Upper lobe of left lung (tissue), 6 donors: ENCODE measurements at regions not wholly inside any gene's neighbourhood (a gene's known extent, or its start where the extent isn't known, plus 50 kb on each side); places are given as distances from the start of the nearest gene placed in this dataset.

Experiments
- ATAC-seq, 2 donors: fragments of 200-7000 bp; cut with Tn5 transposase; one replicate each; pipeline ENCODE4 v1.9.1; 2022; ENCODE audit warnings: mild to moderate bottlenecking in 2 of 2, moderate library complexity in 2 of 2; ENCODE audit not compliant: low FRiP score in 2 of 2
- DNase-seq, 2 donors: peaks; one replicate each; pipeline ENCODE4 v3.0.0-alpha.2; 2019 to 2020
- H3K27ac ChIP-seq, 4 donors: fragments of 200-600 bp; sonication (generic); one replicate each; pipeline ENCODE4 v1.5.1; 2016 to 2019
- H3K27me3 ChIP-seq, 4 donors: fragments of 200-600 bp; sonication (generic); one replicate each; pipeline ENCODE4 v1.5.1; 2017 to 2019
- H3K36me3 ChIP-seq, 4 donors: fragments of 200-600 bp; sonication (generic); one replicate each; pipeline ENCODE4 v1.5.1; 2016 to 2019
- H3K4me1 ChIP-seq, 4 donors: fragments of 200-600 bp; sonication (generic); one replicate each; pipeline ENCODE4 v1.5.1; 2018 to 2019
- H3K4me3 ChIP-seq, 4 donors: fragments of 200-600 bp; sonication (generic); one replicate each; pipeline ENCODE4 v1.5.1; 2017 to 2019; ENCODE audit warnings: mild to moderate bottlenecking in 2 of 4, moderate library complexity in 1 of 4
- H3K9me3 ChIP-seq, 4 donors: fragments of 200-600 bp; sonication (generic); one replicate each; pipeline ENCODE4 v1.5.1; 2018 to 2019
- EP300 ChIP-seq, 4 donors: sonication (generic); formaldehyde crosslinking; IDR thresholded peaks; one replicate each; pipeline ENCODE4 v1.5.1; 2017; ENCODE audit warnings: antibody characterized with exemption in 4 of 4, control low read depth in 2 of 4
- POLR2A ChIP-seq, 4 donors: fragments of 450-650 bp; IDR thresholded peaks; one replicate each; pipeline ENCODE4 v1.5.1; 2016 to 2017; ENCODE audit warnings: antibody characterized with exemption in 4 of 4, mild to moderate bottlenecking in 2 of 4
- POLR2AphosphoS5 ChIP-seq, 2 donors: sonication (generic); formaldehyde crosslinking; IDR thresholded peaks; one replicate each; pipeline ENCODE4 v1.5.1; 2017; ENCODE audit warnings: antibody characterized with exemption in 2 of 2
- WGBS, 2 donors: methylation state at CpG; one replicate each; pipeline ENCODE4 v1.1.5; 2017 to 2018; 5-methylcytosine and 5-hydroxymethylcytosine counted together
- TF ChIP-seq, protein P1 (sequence below), 6 experiments: fragments of 450-650 bp in 4 of 6; fragments of 200-600 bp in 2 of 6; sonication (generic) in 2 of 6; IDR thresholded peaks; one replicate each; pipeline ENCODE4 v1.5.1; 2016 to 2019; ENCODE audit warnings: antibody characterized with exemption in 6 of 6
- donor health status: DM: no; HTN: no; CAD: no; lungs with moderate emphysema.
- donor health status: DM: no; HTN: yes; CAD: no; lungs with severe emphysema.

DNA sequence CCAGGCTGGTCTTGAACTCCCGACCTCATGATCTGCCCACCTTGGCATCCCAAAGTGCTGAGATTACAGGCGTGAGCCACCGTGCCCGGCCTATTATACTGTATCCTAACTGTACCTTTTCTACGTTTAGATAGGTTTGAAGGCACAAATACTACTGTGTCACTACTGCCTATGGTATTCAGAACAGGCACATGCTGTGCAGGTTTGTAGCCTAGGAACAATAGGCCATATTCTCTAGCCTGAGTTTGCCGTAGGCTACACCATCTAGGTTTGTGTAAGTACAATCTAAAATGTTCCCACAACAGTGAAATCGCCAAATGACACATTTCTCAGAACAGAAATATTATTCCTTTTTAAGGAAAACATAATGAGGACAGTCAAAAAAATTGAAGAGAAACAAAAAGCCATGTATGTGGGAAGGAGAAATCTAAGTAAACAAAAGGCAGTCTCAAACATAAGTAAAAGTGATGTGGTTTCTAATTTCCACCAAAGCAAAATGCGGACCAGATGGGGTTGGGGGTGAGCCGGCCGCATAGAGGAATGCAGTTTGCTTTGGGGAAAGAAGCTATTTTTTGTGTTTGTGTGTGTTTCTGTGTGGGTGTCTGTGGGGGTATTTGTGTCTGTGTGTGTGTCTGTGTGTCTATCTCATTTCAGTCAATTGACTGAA, 192.6 kb upstream of the SALL4 start:
- 94 to 96% methylated on average over 10 of the region's 10 CpGs for WGBS, 2 donors
- Histone ChIP-seq H3K27me3 (no peaks in the 10 kb centered on the region), H3K36me3 (no peaks in the 10 kb centered on the region), H3K4me3 (no peak overlapping the region), H3K4me1 (no peaks in the 10 kb centered on the region), H3K9me3 (no peaks in the 10 kb centered on the region), H3K27ac (no peak overlapping the region)
- DNase-seq, result no peak
- no peak for TF ChIP-seq POLR2A (IDR thresholded peaks at IDR 0.05)
- TF ChIP-seq, protein P1, sequence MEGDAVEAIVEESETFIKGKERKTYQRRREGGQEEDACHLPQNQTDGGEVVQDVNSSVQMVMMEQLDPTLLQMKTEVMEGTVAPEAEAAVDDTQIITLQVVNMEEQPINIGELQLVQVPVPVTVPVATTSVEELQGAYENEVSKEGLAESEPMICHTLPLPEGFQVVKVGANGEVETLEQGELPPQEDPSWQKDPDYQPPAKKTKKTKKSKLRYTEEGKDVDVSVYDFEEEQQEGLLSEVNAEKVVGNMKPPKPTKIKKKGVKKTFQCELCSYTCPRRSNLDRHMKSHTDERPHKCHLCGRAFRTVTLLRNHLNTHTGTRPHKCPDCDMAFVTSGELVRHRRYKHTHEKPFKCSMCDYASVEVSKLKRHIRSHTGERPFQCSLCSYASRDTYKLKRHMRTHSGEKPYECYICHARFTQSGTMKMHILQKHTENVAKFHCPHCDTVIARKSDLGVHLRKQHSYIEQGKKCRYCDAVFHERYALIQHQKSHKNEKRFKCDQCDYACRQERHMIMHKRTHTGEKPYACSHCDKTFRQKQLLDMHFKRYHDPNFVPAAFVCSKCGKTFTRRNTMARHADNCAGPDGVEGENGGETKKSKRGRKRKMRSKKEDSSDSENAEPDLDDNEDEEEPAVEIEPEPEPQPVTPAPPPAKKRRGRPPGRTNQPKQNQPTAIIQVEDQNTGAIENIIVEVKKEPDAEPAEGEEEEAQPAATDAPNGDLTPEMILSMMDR (IDR thresholded peaks at IDR 0.05), result no peak
- no peak for TF ChIP-seq EP300 (IDR thresholded peaks at IDR 0.05)
- TF ChIP-seq POLR2AphosphoS5 (IDR thresholded peaks at IDR 0.05), result no peak
- ATAC-seq, result no peak

DNA sequence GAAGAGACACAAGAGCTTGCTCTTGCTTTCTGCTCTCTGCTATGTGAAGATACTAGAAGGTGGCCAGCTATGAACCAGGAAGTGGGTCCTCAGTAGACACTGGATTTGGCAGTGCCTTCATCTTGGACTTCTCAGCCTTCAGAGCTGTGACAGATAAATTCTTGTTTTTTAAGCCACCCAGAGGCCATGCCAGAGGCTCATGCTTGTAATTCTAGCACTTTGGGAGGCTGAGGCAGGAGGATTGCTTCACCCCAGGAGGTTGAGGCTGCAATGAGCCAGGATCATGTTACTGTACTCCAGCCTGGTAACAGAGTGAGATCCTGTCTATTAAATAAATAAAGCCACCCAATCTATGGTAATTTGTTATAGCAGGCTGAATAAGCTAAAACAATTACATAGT, 185.5 kb upstream of the SALL4 start:
- DNase-seq (no peak), ATAC-seq (no peak)
- H3K36me3 ChIP-seq, result no peaks in the 10 kb centered on the region
- H3K4me1 ChIP-seq, result peaks cover 0 to 11% (median 8%) of the 10 kb centered on the region in 4 donors
- no peaks in the 10 kb centered on the region for H3K9me3 ChIP-seq
- H3K4me3 ChIP-seq, result no peak overlapping the region
- H3K27me3 ChIP-seq, result no peaks in the 10 kb centered on the region
- H3K27ac ChIP-seq, result no peak overlapping the region
- TF ChIP-seq, protein P1 (IDR thresholded peaks at IDR 0.05), result no peak
- no peak for TF ChIP-seq POLR2A (IDR thresholded peaks at IDR 0.05)
- no peak for TF ChIP-seq EP300 (IDR thresholded peaks at IDR 0.05)

DNA sequence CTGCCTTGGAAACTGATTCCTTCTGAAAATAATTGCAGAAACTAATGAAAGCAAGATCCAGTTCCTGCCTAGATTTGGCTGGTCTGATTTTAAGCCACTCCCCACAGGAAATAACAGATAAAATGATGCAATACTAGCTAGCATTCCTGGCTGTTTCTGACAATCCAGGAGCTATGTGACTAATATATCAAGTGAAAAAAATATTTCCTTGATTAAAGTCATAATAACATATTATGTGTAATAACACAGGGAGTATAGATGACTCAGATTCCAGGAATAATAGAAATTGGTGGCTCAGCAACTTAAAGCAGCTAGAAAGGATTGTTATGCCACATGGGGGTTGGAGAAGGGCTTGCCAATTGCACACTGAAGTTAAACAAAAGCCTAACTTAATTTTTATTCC, 182.7 kb upstream of the SALL4 start:
- TF ChIP-seq POLR2AphosphoS5 (IDR thresholded peaks at IDR 0.05) (no peak), EP300 (IDR thresholded peaks at IDR 0.05) (no peak), POLR2A (IDR thresholded peaks at IDR 0.05) (no peak)
- TF ChIP-seq, protein P1 (IDR thresholded peaks at IDR 0.05), result no peak
- Histone ChIP-seq H3K9me3 (no peaks in the 10 kb centered on the region), H3K36me3 (no peaks in the 10 kb centered on the region), H3K27ac (peak overlapping the region in 2 of 4 donors; percentile 36 to 42), H3K4me1 (peaks cover 0 to 11% (median 8%) of the 10 kb centered on the region in 4 donors), H3K4me3 (no peak overlapping the region), H3K27me3 (no peaks in the 10 kb centered on the region)
- peak in 1 of 2 donors; percentile 89 for ATAC-seq
- DNase-seq, result no peak

DNA sequence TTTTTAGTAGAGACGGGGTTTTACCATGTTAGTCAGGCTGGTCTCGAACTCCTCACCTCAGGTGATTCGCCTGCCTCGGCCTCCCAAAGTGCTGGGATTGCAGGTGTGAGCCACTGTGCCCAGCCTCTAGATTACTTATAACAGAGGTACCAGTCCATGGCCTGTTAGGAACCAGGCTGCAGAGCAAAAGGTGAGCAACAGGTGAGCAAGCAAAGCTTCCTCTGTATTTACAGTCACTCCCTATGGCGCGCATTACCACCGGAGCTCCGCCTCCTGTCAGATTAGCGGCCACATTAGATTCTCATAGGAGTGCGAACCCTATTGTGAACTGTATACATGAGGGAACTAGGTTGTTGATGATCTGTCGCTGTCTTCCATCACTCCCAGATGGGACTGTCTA, 178.0 kb upstream of the SALL4 start:
- no peak for ATAC-seq

More for the DNA sequence above, 178.0 kb upstream of the SALL4 start:
- Histone ChIP-seq H3K36me3 (no peaks in the 10 kb centered on the region), H3K9me3 (peaks cover 0 to 9% (median 6%) of the 10 kb centered on the region in 4 donors), H3K4me3 (no peak overlapping the region), H3K27me3 (no peaks in the 10 kb centered on the region), H3K4me1 (peaks cover 0 to 8% (median 5%) of the 10 kb centered on the region in 4 donors), H3K27ac (no peak overlapping the region)
- WGBS, 2 donors, result 93 to 95% methylated on average over 11 of the region's 11 CpGs
- TF ChIP-seq POLR2AphosphoS5 (IDR thresholded peaks at IDR 0.05) (no peak), POLR2A (IDR thresholded peaks at IDR 0.05) (no peak), EP300 (IDR thresholded peaks at IDR 0.05) (no peak)
- TF ChIP-seq, protein P1 (IDR thresholded peaks at IDR 0.05), result no peak
- DNase-seq, result no peak
